Muscle layer of duodenum (tissue), 2 donors: ENCODE measurements at regions not wholly inside any gene's neighbourhood (a gene's known extent, or its start where the extent isn't known, plus 50 kb on each side); places are given as distances from the start of the nearest gene placed in this dataset.
"Not testable (repeated sequence)": the region's sequence is repeated elsewhere in the genome, so short reads cannot be mapped to it uniquely, and the experiment has no call there.

Experiments
- H3K27ac ChIP-seq: one replicate; pipeline ENCODE4 v1.7.0; 2013; ENCODE audit warnings: mild to moderate bottlenecking, low read length
- H3K27me3 ChIP-seq: one replicate; pipeline ENCODE4 v1.7.0; 2013; ENCODE audit warnings: low read depth, mild to moderate bottlenecking, control low read depth, low read length
- H3K36me3 ChIP-seq, 2 donors: one replicate each; pipeline ENCODE4 v1.7.0; 2013; ENCODE audit warnings: low read length in 2 of 2, control low read depth in 1 of 2, mild to moderate bottlenecking in 1 of 2; ENCODE audit not compliant: insufficient read depth in 2 of 2, control insufficient read depth in 1 of 2
- H3K4me1 ChIP-seq, 2 donors: one replicate each; pipeline ENCODE4 v1.7.0; 2013; ENCODE audit warnings: low read length in 2 of 2, mild to moderate bottlenecking in 2 of 2, control low read depth in 1 of 2, moderate library complexity in 1 of 2; ENCODE audit not compliant: insufficient read depth in 2 of 2, control insufficient read depth in 1 of 2
- H3K4me3 ChIP-seq, 2 donors: one replicate each; pipeline ENCODE4 v1.7.0; 2013; ENCODE audit warnings: low read length in 2 of 2, low read depth in 1 of 2, mild to moderate bottlenecking in 1 of 2
- H3K9me3 ChIP-seq, 2 donors: one replicate each; pipeline ENCODE4 v1.7.0; 2013; ENCODE audit warnings: low read length in 2 of 2, control low read depth in 1 of 2, mild to moderate bottlenecking in 1 of 2; ENCODE audit not compliant: control insufficient read depth in 1 of 2
- donor health status: healthy.

DNA sequence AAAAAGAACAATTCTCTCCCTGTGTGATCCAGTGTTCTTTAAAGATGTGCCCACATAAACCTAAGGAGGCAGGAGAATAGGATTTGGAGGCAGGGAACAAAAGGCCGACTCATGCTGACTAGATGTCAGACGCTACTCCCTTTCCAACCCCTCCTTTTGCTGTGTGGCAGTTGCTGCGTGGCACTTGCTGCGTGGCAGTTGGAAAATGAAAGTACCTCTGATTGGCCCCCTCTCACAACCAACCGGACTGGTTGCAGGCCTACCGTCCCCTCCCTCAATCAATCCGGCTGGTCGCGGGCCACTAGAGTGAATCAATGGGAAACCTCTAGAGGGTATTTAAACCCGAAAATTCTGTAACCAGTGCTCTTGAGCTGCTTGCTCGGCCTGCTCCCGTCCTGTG is 551.0 kb downstream of the KIF4B start:
- Histone ChIP-seq H3K36me3 (no peaks in the 10 kb centered on the region), H3K27me3 (no peaks in the 10 kb centered on the region), H3K27ac (no peak overlapping the region), H3K4me1 (no peaks in the 10 kb centered on the region), H3K9me3 (peaks cover 0 to 4% of the 10 kb centered on the region in 2 donors), H3K4me3 (no peak overlapping the region)

DNA sequence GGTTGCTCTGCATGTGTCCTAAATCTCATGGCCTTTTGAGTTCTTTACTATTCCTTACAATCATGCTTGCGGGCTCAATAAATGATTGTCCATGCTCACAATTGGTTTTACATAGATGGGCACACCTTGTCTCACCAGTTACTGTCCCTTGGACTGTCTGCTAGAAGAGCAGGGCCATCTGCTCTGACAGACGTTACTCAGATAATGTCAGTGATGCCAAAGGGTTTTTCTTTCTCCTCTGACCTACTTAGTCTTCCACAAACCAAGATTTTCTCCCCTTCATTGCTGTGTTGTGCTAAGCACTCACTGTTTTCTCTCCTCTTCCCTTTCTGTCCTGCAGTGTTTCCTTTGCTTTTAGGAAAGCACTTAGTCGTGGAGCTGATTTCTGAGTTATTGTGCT is 562.3 kb downstream of the KIF4B start:
- Histone ChIP-seq H3K9me3 (no peaks in the 10 kb centered on the region), H3K27ac (no peak overlapping the region), H3K27me3 (no peaks in the 10 kb centered on the region), H3K4me3 (no peak overlapping the region), H3K36me3 (no peaks in the 10 kb centered on the region), H3K4me1 (no peaks in the 10 kb centered on the region)

DNA sequence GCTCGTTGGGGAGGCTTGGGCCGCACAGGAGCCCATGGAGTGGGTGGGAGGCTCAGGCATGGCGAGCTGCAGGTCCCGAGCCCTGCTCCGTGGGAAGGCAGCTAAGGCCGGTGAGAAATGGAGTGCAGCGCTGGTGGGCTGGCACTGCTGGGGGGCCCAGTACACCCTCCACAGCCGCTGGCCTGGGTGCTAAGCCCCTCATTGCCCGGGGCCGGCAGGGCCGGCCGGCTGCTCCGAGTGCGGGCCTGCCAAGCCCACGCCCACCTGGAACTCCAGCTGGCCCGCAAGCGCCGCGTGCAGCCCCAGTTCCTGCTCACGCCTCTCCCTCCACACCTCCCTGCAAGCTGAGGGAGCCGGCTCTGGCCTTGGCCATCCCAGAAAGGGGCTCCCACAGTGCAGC is 573.3 kb downstream of the KIF4B start:
- H3K9me3 ChIP-seq, H3K36me3 ChIP-seq, H3K27me3 ChIP-seq, H3K4me1 ChIP-seq, H3K4me3 ChIP-seq, H3K27ac ChIP-seq: not testable (repeated sequence)

DNA sequence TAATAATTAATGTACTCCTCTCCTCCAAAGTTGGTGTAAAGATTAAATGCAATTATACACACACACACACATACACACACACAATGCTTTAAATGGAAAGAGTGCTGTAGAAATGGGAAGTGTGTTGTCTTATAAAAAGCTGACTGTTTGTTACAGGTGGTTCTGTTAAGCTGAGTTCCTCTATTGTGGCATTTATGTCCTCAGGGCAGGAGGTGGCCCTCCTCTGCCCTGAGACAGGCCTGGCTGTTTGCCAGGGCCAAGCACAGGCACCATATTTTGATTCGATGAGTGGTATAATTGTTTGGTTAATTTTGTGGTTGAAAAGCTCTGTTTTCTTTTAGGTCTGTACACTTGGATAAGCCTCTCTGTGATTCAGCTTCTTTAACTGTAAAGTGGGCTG is 573.9 kb downstream of the KIF4B start:
- Histone ChIP-seq H3K9me3 (no peaks in the 10 kb centered on the region), H3K27me3 (no peaks in the 10 kb centered on the region), H3K4me3 (no peak overlapping the region), H3K4me1 (no peaks in the 10 kb centered on the region), H3K36me3 (no peaks in the 10 kb centered on the region), H3K27ac (no peak overlapping the region)

DNA sequence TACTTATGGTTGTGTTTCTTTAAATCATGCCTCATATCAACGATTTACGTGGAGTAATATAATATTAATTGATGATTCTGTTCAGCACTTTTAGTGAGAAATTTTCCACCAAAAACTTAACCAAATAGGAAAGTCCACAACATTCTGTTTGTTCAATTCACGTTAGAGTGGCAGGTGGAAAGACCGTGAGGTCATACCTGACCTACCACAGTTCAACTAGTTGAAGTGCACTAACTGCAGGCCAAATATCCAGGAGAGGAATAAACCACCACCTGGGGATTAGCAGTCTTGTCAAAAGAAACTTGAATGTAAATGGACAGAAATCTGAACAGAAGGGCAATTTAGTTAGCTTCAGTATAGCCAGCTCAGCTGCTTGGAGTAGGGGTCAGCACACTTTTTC is 577.7 kb downstream of the KIF4B start:
- Histone ChIP-seq H3K36me3 (no peaks in the 10 kb centered on the region), H3K9me3 (no peaks in the 10 kb centered on the region), H3K4me3 (no peak overlapping the region), H3K27me3 (no peaks in the 10 kb centered on the region), H3K4me1 (no peaks in the 10 kb centered on the region), H3K27ac (no peak overlapping the region)

DNA sequence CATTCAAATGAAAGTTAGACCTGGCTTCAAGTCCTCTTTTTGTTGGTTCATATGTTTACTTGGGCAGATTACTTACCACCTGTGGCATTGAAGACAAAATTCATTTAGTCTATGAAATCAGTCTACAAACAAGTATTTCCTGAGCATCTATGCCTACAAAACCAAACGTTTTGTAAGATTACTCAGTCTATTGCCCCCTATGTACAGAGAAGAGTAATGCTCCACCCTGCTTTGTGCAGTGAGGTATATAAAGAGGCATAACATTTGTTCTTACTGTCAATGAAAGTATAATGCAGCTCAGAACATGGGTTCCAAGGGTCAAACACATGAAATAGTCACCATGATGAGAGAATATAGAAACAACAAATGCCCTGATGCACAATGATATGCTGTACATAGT is 580.7 kb downstream of the KIF4B start:
- H3K9me3 ChIP-seq: no peaks in the 10 kb centered on the region
- no peaks in the 10 kb centered on the region for H3K36me3 ChIP-seq
- no peak overlapping the region for H3K27ac ChIP-seq
- H3K4me3 ChIP-seq: no peak overlapping the region
- no peaks in the 10 kb centered on the region for H3K27me3 ChIP-seq
- H3K4me1 ChIP-seq: no peaks in the 10 kb centered on the region

DNA sequence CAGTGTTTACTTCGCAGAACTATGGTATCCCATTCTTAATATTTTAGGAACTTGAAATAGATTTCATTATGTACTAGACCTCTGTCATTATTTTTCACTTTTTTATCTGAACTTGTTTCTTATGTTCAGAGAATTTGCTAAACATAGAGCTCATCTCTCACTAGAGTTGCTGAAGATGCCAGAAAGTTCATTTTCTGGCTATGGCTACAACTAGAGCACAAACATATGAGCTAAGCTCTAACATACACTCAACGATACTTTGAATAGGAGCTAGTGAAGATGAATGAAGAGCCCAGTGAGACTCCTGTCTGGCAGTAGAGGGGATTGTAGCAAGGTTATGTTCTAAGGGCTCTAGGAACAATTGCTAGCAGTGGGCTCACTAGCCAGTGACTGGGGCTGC is 582.2 kb downstream of the KIF4B start:
- Histone ChIP-seq H3K27me3 (no peaks in the 10 kb centered on the region), H3K4me3 (no peak overlapping the region), H3K27ac (no peak overlapping the region), H3K36me3 (no peaks in the 10 kb centered on the region), H3K4me1 (no peaks in the 10 kb centered on the region), H3K9me3 (no peaks in the 10 kb centered on the region)

DNA sequence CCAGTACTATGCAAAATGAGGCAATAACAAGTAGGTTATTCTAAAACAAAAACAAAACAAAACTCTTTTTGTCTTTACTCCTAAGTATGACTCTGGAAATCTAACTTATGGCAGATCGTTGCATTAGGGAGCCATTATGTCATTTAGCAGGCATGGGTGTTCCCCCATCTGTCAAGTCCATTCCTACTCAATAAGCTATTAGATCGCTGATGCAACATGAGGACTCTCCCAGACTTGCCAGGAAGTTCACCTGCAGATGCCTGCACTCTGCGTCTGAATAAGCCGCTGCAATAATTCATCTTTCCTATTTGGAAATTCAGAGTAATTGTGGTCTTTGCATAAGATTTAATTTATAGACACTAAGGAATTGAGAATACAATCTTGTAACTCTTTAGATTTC is 585.0 kb downstream of the KIF4B start:
- H3K4me1 ChIP-seq: no peaks in the 10 kb centered on the region
- no peaks in the 10 kb centered on the region for H3K27me3 ChIP-seq
- no peaks in the 10 kb centered on the region for H3K9me3 ChIP-seq
- H3K36me3 ChIP-seq: no peaks in the 10 kb centered on the region
- no peak overlapping the region for H3K27ac ChIP-seq
- H3K4me3 ChIP-seq: no peak overlapping the region

GRCh38 chr5:155605920-155606319 is 592.4 kb downstream of the KIF4B start:
- H3K4me1 ChIP-seq: no peaks in the 10 kb centered on the region
- no peak overlapping the region for H3K4me3 ChIP-seq
- no peaks in the 10 kb centered on the region for H3K9me3 ChIP-seq
- H3K36me3 ChIP-seq: no peaks in the 10 kb centered on the region
- H3K27ac ChIP-seq: no peak overlapping the region
- H3K27me3 ChIP-seq: no peaks in the 10 kb centered on the region

DNA sequence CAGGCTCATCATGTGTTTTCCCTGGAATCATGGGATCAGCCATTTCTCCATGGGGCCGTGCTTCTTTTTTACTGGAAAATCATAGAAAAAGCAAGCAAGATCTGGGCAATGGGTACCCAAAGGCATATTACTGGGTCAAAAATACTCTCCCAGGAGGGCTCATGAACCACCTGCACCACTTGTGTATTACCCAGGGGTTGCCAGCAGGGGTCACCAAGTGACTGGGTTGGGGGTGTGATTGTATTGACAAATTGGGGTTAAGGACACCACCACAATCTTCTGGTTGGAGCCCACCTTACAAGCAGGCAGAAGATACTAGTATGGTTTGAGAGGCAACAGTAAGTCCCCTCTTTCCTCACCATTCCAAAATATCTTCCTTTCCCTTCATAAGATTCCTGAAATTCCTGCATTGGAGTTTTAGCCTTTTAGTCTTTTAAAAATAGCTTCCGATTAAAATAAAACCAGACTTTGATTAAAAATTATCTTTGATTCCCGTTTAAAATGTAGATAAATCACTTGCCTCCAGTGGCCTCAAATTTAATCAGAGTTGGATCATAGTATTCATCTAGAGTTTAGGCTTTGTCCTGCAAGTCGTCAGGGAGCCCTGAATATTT is 603.3 kb downstream of the KIF4B start:
- no peak overlapping the region for H3K4me3 ChIP-seq
- no peaks in the 10 kb centered on the region for H3K36me3 ChIP-seq
- H3K9me3 ChIP-seq: no peaks in the 10 kb centered on the region
- no peak overlapping the region for H3K27ac ChIP-seq
- H3K27me3 ChIP-seq: no peaks in the 10 kb centered on the region
- H3K4me1 ChIP-seq: no peaks in the 10 kb centered on the region

GRCh38 chr5:155619688-155620087 is 606.1 kb downstream of the KIF4B start:
- Histone ChIP-seq H3K9me3 (no peaks in the 10 kb centered on the region), H3K27me3 (no peaks in the 10 kb centered on the region), H3K36me3 (no peaks in the 10 kb centered on the region), H3K27ac (no peak overlapping the region), H3K4me3 (no peak overlapping the region), H3K4me1 (no peaks in the 10 kb centered on the region)

DNA sequence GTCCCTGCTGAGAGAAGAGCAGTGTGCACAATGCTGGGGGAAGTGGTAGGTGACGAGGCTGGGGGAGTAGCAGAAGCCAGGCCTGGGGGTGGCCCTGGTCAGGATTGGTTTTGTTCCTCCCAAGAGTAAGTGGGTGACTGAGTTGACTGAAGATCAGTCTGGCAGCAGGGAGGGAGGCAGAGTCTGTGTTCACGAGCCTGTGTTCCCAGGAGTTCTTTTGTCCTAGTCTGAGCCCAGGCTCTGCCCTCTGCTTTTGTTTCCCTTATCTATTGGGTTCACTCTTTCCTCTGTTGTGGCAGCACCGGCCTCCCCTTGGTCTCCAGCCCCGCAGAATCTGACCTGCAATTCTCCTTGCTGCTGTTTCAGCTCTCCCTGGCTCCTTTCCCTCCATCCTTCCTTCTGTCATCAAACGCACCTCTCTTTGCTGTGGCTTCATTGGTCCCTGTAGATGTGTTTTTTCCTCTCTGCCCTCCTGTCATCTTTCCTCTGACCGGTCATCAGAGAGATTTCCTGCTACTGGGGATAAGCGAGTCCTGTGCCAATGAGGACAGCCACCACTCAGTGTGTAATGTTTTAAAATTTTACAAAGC is 607.4 kb downstream of the KIF4B start:
- Histone ChIP-seq H3K27me3 (no peaks in the 10 kb centered on the region), H3K36me3 (no peaks in the 10 kb centered on the region), H3K4me1 (no peaks in the 10 kb centered on the region), H3K4me3 (no peak overlapping the region), H3K9me3 (no peaks in the 10 kb centered on the region), H3K27ac (no peak overlapping the region)
